ENCODE measurements at regions not wholly inside any gene's neighbourhood (a gene's known extent, or its start where the extent isn't known, plus 50 kb on each side); places are given as distances from the start of the nearest gene placed in this dataset.

GRCh38 chr13:79792716-79793115, 311.8 kb downstream of the NDFIP2 start:
- H3K9me3 ChIP-seq (ENCODE audit: control insufficient read depth in 4 of 4, low read length in 3 of 4): peaks cover 0 to 10% (median 3%) of the 10 kb centered on the region in 4 donors
- TF ChIP-seq HNF4G (IDR thresholded peaks at IDR 0.05) (no peak), EGR1 (IDR thresholded peaks at IDR 0.05; ENCODE audit: low read depth in 2 of 2) (no peak), YY1 (IDR thresholded peaks at IDR 0.05) (no peak), NR2F2 (IDR thresholded peaks at IDR 0.05) (no peak), GABPA (IDR thresholded peaks at IDR 0.05 in 1 of 2, conservative IDR thresholded peaks at IDR 0.05 in 1 of 2) (no peak), JUND (IDR thresholded peaks at IDR 0.05) (no peak), FOXA1 (IDR thresholded peaks at IDR 0.05) (no peak), RXRA (IDR thresholded peaks at IDR 0.05) (no peak), FOXA2 (IDR thresholded peaks at IDR 0.05) (no peak)
- TF ChIP-seq, protein P1, sequence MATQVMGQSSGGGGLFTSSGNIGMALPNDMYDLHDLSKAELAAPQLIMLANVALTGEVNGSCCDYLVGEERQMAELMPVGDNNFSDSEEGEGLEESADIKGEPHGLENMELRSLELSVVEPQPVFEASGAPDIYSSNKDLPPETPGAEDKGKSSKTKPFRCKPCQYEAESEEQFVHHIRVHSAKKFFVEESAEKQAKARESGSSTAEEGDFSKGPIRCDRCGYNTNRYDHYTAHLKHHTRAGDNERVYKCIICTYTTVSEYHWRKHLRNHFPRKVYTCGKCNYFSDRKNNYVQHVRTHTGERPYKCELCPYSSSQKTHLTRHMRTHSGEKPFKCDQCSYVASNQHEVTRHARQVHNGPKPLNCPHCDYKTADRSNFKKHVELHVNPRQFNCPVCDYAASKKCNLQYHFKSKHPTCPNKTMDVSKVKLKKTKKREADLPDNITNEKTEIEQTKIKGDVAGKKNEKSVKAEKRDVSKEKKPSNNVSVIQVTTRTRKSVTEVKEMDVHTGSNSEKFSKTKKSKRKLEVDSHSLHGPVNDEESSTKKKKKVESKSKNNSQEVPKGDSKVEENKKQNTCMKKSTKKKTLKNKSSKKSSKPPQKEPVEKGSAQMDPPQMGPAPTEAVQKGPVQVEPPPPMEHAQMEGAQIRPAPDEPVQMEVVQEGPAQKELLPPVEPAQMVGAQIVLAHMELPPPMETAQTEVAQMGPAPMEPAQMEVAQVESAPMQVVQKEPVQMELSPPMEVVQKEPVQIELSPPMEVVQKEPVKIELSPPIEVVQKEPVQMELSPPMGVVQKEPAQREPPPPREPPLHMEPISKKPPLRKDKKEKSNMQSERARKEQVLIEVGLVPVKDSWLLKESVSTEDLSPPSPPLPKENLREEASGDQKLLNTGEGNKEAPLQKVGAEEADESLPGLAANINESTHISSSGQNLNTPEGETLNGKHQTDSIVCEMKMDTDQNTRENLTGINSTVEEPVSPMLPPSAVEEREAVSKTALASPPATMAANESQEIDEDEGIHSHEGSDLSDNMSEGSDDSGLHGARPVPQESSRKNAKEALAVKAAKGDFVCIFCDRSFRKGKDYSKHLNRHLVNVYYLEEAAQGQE (IDR thresholded peaks at IDR 0.05): no peak
- TF ChIP-seq, protein P2, sequence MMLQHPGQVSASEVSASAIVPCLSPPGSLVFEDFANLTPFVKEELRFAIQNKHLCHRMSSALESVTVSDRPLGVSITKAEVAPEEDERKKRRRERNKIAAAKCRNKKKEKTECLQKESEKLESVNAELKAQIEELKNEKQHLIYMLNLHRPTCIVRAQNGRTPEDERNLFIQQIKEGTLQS (IDR thresholded peaks at IDR 0.05): no peak
- no peaks in the 10 kb centered on the region for H3K4me1 ChIP-seq (ENCODE audit: control insufficient read depth in 4 of 4, insufficient read depth in 4 of 4, low read length in 3 of 4)
- H3K9ac ChIP-seq (ENCODE audit: low read depth in 1 of 2, low read length in 2 of 2): no peak overlapping the region
- H3K4me3 ChIP-seq (ENCODE audit: low read depth in 1 of 3, low read length in 3 of 3): no peak overlapping the region
- H3K27ac ChIP-seq (ENCODE audit: low read depth in 1 of 2, low read length in 2 of 2): no peak overlapping the region
- DNase-seq (ENCODE audit: low spot score): no peak
- H3K27me3 ChIP-seq (ENCODE audit: control insufficient read depth in 4 of 4, insufficient read depth in 4 of 4, low read length in 3 of 4): no peaks in the 10 kb centered on the region
- H3K36me3 ChIP-seq (ENCODE audit: control insufficient read depth in 4 of 4, insufficient read depth in 3 of 4, low read depth in 1 of 4, low read length in 3 of 4): no peaks in the 10 kb centered on the region

GRCh38 chr13:79791471-79792042, 310.6 kb downstream of the NDFIP2 start:
- peaks cover 0 to 10% (median 3%) of the 10 kb centered on the region in 4 donors for H3K9me3 ChIP-seq (ENCODE audit: control insufficient read depth in 4 of 4, low read length in 3 of 4)
- no peak for DNase-seq (ENCODE audit: low spot score)
- no peaks in the 10 kb centered on the region for H3K4me1 ChIP-seq (ENCODE audit: control insufficient read depth in 4 of 4, insufficient read depth in 4 of 4, low read length in 3 of 4)
- no peaks in the 10 kb centered on the region for H3K27me3 ChIP-seq (ENCODE audit: control insufficient read depth in 4 of 4, insufficient read depth in 4 of 4, low read length in 3 of 4)
- H3K9ac ChIP-seq (ENCODE audit: low read depth in 1 of 2, low read length in 2 of 2): no peak overlapping the region
- H3K27ac ChIP-seq (ENCODE audit: low read depth in 1 of 2, low read length in 2 of 2): no peak overlapping the region
- H3K4me3 ChIP-seq (ENCODE audit: low read depth in 1 of 3, low read length in 3 of 3): no peak overlapping the region
- WGBS: 96% methylated on average over 2 of the region's 2 CpGs
- no peak for TF ChIP-seq SP1 (IDR thresholded peaks at IDR 0.05)
- TF ChIP-seq, protein P3, sequence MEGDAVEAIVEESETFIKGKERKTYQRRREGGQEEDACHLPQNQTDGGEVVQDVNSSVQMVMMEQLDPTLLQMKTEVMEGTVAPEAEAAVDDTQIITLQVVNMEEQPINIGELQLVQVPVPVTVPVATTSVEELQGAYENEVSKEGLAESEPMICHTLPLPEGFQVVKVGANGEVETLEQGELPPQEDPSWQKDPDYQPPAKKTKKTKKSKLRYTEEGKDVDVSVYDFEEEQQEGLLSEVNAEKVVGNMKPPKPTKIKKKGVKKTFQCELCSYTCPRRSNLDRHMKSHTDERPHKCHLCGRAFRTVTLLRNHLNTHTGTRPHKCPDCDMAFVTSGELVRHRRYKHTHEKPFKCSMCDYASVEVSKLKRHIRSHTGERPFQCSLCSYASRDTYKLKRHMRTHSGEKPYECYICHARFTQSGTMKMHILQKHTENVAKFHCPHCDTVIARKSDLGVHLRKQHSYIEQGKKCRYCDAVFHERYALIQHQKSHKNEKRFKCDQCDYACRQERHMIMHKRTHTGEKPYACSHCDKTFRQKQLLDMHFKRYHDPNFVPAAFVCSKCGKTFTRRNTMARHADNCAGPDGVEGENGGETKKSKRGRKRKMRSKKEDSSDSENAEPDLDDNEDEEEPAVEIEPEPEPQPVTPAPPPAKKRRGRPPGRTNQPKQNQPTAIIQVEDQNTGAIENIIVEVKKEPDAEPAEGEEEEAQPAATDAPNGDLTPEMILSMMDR (IDR thresholded peaks at IDR 0.05; ENCODE audit: low read depth, low read length, missing input control): no peak
- no peak for TF ChIP-seq RXRA (IDR thresholded peaks at IDR 0.05)
- TF ChIP-seq HNF4G (IDR thresholded peaks at IDR 0.05): no peak
- TF ChIP-seq GABPA (IDR thresholded peaks at IDR 0.05 in 1 of 2, conservative IDR thresholded peaks at IDR 0.05 in 1 of 2): no peak
- no peak for TF ChIP-seq EGR1 (IDR thresholded peaks at IDR 0.05; ENCODE audit: low read depth in 2 of 2)
- no peak for TF ChIP-seq MAX (IDR thresholded peaks at IDR 0.05)
- TF ChIP-seq JUND (IDR thresholded peaks at IDR 0.05): no peak
- no peaks in the 10 kb centered on the region for H3K36me3 ChIP-seq (ENCODE audit: control insufficient read depth in 4 of 4, insufficient read depth in 3 of 4, low read depth in 1 of 4, low read length in 3 of 4)

Data from liver (tissue), 8 donors.